T-helper 17 cell (primary cell): ENCODE measurements at regions not wholly inside any gene's neighbourhood (a gene's known extent, or its start where the extent isn't known, plus 50 kb on each side); places are given as distances from the start of the nearest gene placed in this dataset.

Experiments
- ATAC-seq: fragments of 150-1000 bp; cut with Tn5 transposase; 2 replicates; pipeline ENCODE4 v1.10.0; 2021; ENCODE audit warnings: mild to moderate bottlenecking, moderate library complexity
- DNase-seq, 3 donors: peaks; one replicate each; pipeline versions ENCODE4 v3.0.0 to v3.0.0-alpha.2; 2020 to 2021
- H3K9me3 ChIP-seq: one replicate; pipeline ENCODE4 v1.7.0; 2013; ENCODE audit warnings: low read length, mild to moderate bottlenecking; ENCODE audit not compliant: control insufficient read depth, poor library complexity, severe bottlenecking
- H3K27ac Mint-ChIP-seq: one replicate; pipeline ENCODE4 v1.8.0; 2022; ENCODE audit warnings: mild to moderate bottlenecking, moderate library complexity, mixed read lengths
- H3K27me3 Mint-ChIP-seq: one replicate; pipeline ENCODE4 v1.8.0; 2022; ENCODE audit warnings: mixed read lengths
- H3K36me3 Mint-ChIP-seq: one replicate; pipeline ENCODE4 v1.8.0; 2022; ENCODE audit warnings: low read depth, mixed read lengths
- H3K4me1 Mint-ChIP-seq: one replicate; pipeline ENCODE4 v1.8.0; 2022; ENCODE audit warnings: mild to moderate bottlenecking, mixed read lengths
- H3K4me3 Mint-ChIP-seq: one replicate; pipeline ENCODE4 v1.8.0; 2022; ENCODE audit warnings: mild to moderate bottlenecking, moderate library complexity, mixed read lengths

GRCh38 chr7:21374134-21374533 lies 53.7 kb upstream of the SP4 start:
- no peaks in the 10 kb centered on the region for H3K9me3 ChIP-seq
- no peaks in the 10 kb centered on the region for H3K27me3 Mint-ChIP-seq
- no peak for DNase-seq
- no peak overlapping the region for H3K27ac Mint-ChIP-seq
- H3K4me1 Mint-ChIP-seq, result peaks cover 5% of the 10 kb centered on the region
- ATAC-seq, result no peak
- H3K36me3 Mint-ChIP-seq, result no peaks in the 10 kb centered on the region
- H3K4me3 Mint-ChIP-seq, result no peak overlapping the region

GRCh38 chr7:21377545-21377944 lies 50.3 kb upstream of the SP4 start:
- H3K9me3 ChIP-seq, result no peaks in the 10 kb centered on the region
- Mint-ChIP-seq H3K36me3 (no peaks in the 10 kb centered on the region), H3K4me3 (no peak overlapping the region), H3K4me1 (no peaks in the 10 kb centered on the region), H3K27ac (no peak overlapping the region), H3K27me3 (no peaks in the 10 kb centered on the region)
- DNase-seq (no peak), ATAC-seq (no peak)
